ENCODE measurements at regions not wholly inside any gene's neighbourhood (a gene's known extent, or its start where the extent isn't known, plus 50 kb on each side); places are given as distances from the start of the nearest gene placed in this dataset.
"Not testable (repeated sequence)": the region's sequence is repeated elsewhere in the genome, so short reads cannot be mapped to it uniquely, and the experiment has no call there.

GRCh38 chrX:66876776-66877175, 237.9 kb upstream of the EDA2R start:
- no peaks in the 10 kb centered on the region for H3K27me3 ChIP-seq (ENCODE audit: low read depth)
- DNase-seq (ENCODE audit: low spot score in 2 of 2), result no peak
- no peaks in the 10 kb centered on the region for H3K36me3 ChIP-seq (replicated peaks)
- no peaks in the 10 kb centered on the region for H3K4me1 ChIP-seq
- H3K9me3 ChIP-seq, result no peaks in the 10 kb centered on the region
- in situ Hi-C loops (cut with MboI; ENCODE audit: low sequenced_read_pairs), result no loop called here
- H3K4me3 ChIP-seq, result no peak overlapping the region

GRCh38 chrX:66872771-66873170, 233.9 kb upstream of the EDA2R start:
- in situ Hi-C loops (cut with MboI; ENCODE audit: low sequenced_read_pairs), result no loop called here
- H3K27me3 ChIP-seq (ENCODE audit: low read depth), result no peaks in the 10 kb centered on the region
- no peaks in the 10 kb centered on the region for H3K9me3 ChIP-seq
- peak in 1 of 2 experiments; percentile 62 for DNase-seq (ENCODE audit: low spot score in 2 of 2)
- H3K4me1 ChIP-seq, result no peaks in the 10 kb centered on the region
- no peak overlapping the region for H3K4me3 ChIP-seq
- no peaks in the 10 kb centered on the region for H3K36me3 ChIP-seq (replicated peaks)

- no peaks in the 10 kb centered on the region for H3K4me1 ChIP-seq
- no peak overlapping the region for H3K4me3 ChIP-seq
- no peaks in the 10 kb centered on the region for H3K36me3 ChIP-seq (replicated peaks)
- H3K9me3 ChIP-seq, result no peaks in the 10 kb centered on the region
- in situ Hi-C loops (cut with MboI; ENCODE audit: low sequenced_read_pairs), result no loop called here
- DNase-seq (ENCODE audit: low spot score in 2 of 2), result no peak
- no peaks in the 10 kb centered on the region for H3K27me3 ChIP-seq (ENCODE audit: low read depth)
Observed at GRCh38 chrX:66863721-66864120, 224.8 kb upstream of the EDA2R start.

GRCh38 chrX:66833426-66833825, 194.5 kb upstream of the EDA2R start:
- no peaks in the 10 kb centered on the region for H3K4me1 ChIP-seq
- in situ Hi-C loops (cut with MboI; ENCODE audit: low sequenced_read_pairs), result no loop called here
- no peaks in the 10 kb centered on the region for H3K27me3 ChIP-seq (ENCODE audit: low read depth)
- DNase-seq (ENCODE audit: low spot score in 2 of 2), result no peak
- H3K9me3 ChIP-seq, result no peaks in the 10 kb centered on the region
- no peak overlapping the region for H3K4me3 ChIP-seq
- no peaks in the 10 kb centered on the region for H3K36me3 ChIP-seq (replicated peaks)

- H3K27me3 ChIP-seq (ENCODE audit: low read depth), result no peaks in the 10 kb centered on the region
- H3K4me1 ChIP-seq, result no peaks in the 10 kb centered on the region
- no peaks in the 10 kb centered on the region for H3K9me3 ChIP-seq
- no peak for DNase-seq (ENCODE audit: low spot score in 2 of 2)
- no peak overlapping the region for H3K4me3 ChIP-seq
- no peaks in the 10 kb centered on the region for H3K36me3 ChIP-seq (replicated peaks)
- in situ Hi-C loops (cut with MboI; ENCODE audit: low sequenced_read_pairs), result no loop called here
Observed at GRCh38 chrX:66815227-66815626, 176.3 kb upstream of the EDA2R start.

- H3K27me3 ChIP-seq (ENCODE audit: low read depth); H3K4me1 ChIP-seq; H3K4me3 ChIP-seq; H3K36me3 ChIP-seq (replicated peaks); in situ Hi-C loops (cut with MboI; ENCODE audit: low sequenced_read_pairs); H3K9me3 ChIP-seq; DNase-seq (ENCODE audit: low spot score in 2 of 2): not testable (repeated sequence)
Observed at GRCh38 chrX:66794514-66794913, 155.6 kb upstream of the EDA2R start.

- Histone ChIP-seq H3K4me1 (no peaks in the 10 kb centered on the region), H3K9me3 (no peaks in the 10 kb centered on the region), H3K27me3 (ENCODE audit: low read depth) (no peaks in the 10 kb centered on the region), H3K4me3 (no peak overlapping the region), H3K36me3 (replicated peaks) (no peaks in the 10 kb centered on the region)
- no peak for DNase-seq (ENCODE audit: low spot score in 2 of 2)
- in situ Hi-C loops (cut with MboI; ENCODE audit: low sequenced_read_pairs), result no loop called here
Observed at GRCh38 chrX:66766318-66766717, 127.4 kb upstream of the EDA2R start.

- DNase-seq (ENCODE audit: low spot score in 2 of 2), result no peak
- H3K4me1 ChIP-seq, result no peaks in the 10 kb centered on the region
- in situ Hi-C loops (cut with MboI; ENCODE audit: low sequenced_read_pairs), result no loop called here
- H3K9me3 ChIP-seq, result no peaks in the 10 kb centered on the region
- H3K4me3 ChIP-seq, result no peak overlapping the region
- no peaks in the 10 kb centered on the region for H3K27me3 ChIP-seq (ENCODE audit: low read depth)
- no peaks in the 10 kb centered on the region for H3K36me3 ChIP-seq (replicated peaks)
Observed at GRCh38 chrX:66760651-66761050, 121.8 kb upstream of the EDA2R start.

- Histone ChIP-seq H3K27me3 (ENCODE audit: low read depth) (no peaks in the 10 kb centered on the region), H3K36me3 (replicated peaks) (no peaks in the 10 kb centered on the region), H3K9me3 (no peaks in the 10 kb centered on the region), H3K4me1 (no peaks in the 10 kb centered on the region), H3K4me3 (no peak overlapping the region)
- in situ Hi-C loops (cut with MboI; ENCODE audit: low sequenced_read_pairs), result no loop called here
- no peak for DNase-seq (ENCODE audit: low spot score in 2 of 2)
Observed at GRCh38 chrX:66756717-66757116, 117.8 kb upstream of the EDA2R start.

- H3K4me3 ChIP-seq, result no peak overlapping the region
- H3K9me3 ChIP-seq, result no peaks in the 10 kb centered on the region
- H3K4me1 ChIP-seq, result no peaks in the 10 kb centered on the region
- no peaks in the 10 kb centered on the region for H3K27me3 ChIP-seq (ENCODE audit: low read depth)
- no peak for DNase-seq (ENCODE audit: low spot score in 2 of 2)
- no peaks in the 10 kb centered on the region for H3K36me3 ChIP-seq (replicated peaks)
- in situ Hi-C loops (cut with MboI; ENCODE audit: low sequenced_read_pairs), result no loop called here
Observed at GRCh38 chrX:66751136-66751782, 112.4 kb upstream of the EDA2R start.

GRCh38 chrX:66744519-66744918, 105.6 kb upstream of the EDA2R start:
- H3K4me1 ChIP-seq; H3K27me3 ChIP-seq (ENCODE audit: low read depth); H3K36me3 ChIP-seq (replicated peaks); H3K4me3 ChIP-seq; DNase-seq (ENCODE audit: low spot score in 2 of 2); in situ Hi-C loops (cut with MboI; ENCODE audit: low sequenced_read_pairs); H3K9me3 ChIP-seq: not testable (repeated sequence)

- Histone ChIP-seq H3K9me3 (no peaks in the 10 kb centered on the region), H3K4me3 (no peak overlapping the region), H3K27me3 (ENCODE audit: low read depth) (no peaks in the 10 kb centered on the region), H3K4me1 (no peaks in the 10 kb centered on the region), H3K36me3 (replicated peaks) (no peaks in the 10 kb centered on the region)
- peak in 1 of 2 experiments; percentile 11 for DNase-seq (ENCODE audit: low spot score in 2 of 2)
- in situ Hi-C loops (cut with MboI; ENCODE audit: low sequenced_read_pairs), result no loop called here
Observed at GRCh38 chrX:66731398-66731797, 92.5 kb upstream of the EDA2R start.

- no peaks in the 10 kb centered on the region for H3K4me1 ChIP-seq
- in situ Hi-C loops (cut with MboI; ENCODE audit: low sequenced_read_pairs), result loop anchor here (10.0 kb wide), 1 partner anchor 1144 kb away; no protein-coding TSS in a partner anchor
- H3K36me3 ChIP-seq (replicated peaks), result no peaks in the 10 kb centered on the region
- peak; percentile 55 to 73 for DNase-seq (ENCODE audit: low spot score in 2 of 2)
- H3K27me3 ChIP-seq (ENCODE audit: low read depth), result no peaks in the 10 kb centered on the region
- H3K9me3 ChIP-seq, result no peaks in the 10 kb centered on the region
- peak overlapping the region; percentile 41 for H3K4me3 ChIP-seq
Observed at GRCh38 chrX:66728818-66729271, 90.0 kb upstream of the EDA2R start.

- in situ Hi-C loops (cut with MboI; ENCODE audit: low sequenced_read_pairs), result no loop called here
- Histone ChIP-seq H3K27me3 (ENCODE audit: low read depth) (no peaks in the 10 kb centered on the region), H3K36me3 (replicated peaks) (no peaks in the 10 kb centered on the region), H3K4me1 (no peaks in the 10 kb centered on the region), H3K9me3 (no peaks in the 10 kb centered on the region), H3K4me3 (no peak overlapping the region)
- DNase-seq (ENCODE audit: low spot score in 2 of 2), result no peak
Observed at GRCh38 chrX:66717926-66718325, 79.0 kb upstream of the EDA2R start.

Measured in HAP-1 (cell line).